ENCODE measurements at regions not wholly inside any gene's neighbourhood (a gene's known extent, or its start where the extent isn't known, plus 50 kb on each side); places are given as distances from the start of the nearest gene placed in this dataset.
"Not testable (repeated sequence)": the region's sequence is repeated elsewhere in the genome, so short reads cannot be mapped to it uniquely, and the experiment has no call there.

GRCh38 chr6:76856065-76856464 is 607.2 kb downstream of the HTR1B start:
- DNase-seq (ENCODE audit: low spot score), result no peak

GRCh38 chr6:76852776-76853175 is 610.5 kb downstream of the HTR1B start:
- no peak for DNase-seq (ENCODE audit: low spot score)

GRCh38 chr6:76849274-76849970 is 613.9 kb downstream of the HTR1B start:
- peak; percentile 68 for DNase-seq (ENCODE audit: low spot score)

DNA sequence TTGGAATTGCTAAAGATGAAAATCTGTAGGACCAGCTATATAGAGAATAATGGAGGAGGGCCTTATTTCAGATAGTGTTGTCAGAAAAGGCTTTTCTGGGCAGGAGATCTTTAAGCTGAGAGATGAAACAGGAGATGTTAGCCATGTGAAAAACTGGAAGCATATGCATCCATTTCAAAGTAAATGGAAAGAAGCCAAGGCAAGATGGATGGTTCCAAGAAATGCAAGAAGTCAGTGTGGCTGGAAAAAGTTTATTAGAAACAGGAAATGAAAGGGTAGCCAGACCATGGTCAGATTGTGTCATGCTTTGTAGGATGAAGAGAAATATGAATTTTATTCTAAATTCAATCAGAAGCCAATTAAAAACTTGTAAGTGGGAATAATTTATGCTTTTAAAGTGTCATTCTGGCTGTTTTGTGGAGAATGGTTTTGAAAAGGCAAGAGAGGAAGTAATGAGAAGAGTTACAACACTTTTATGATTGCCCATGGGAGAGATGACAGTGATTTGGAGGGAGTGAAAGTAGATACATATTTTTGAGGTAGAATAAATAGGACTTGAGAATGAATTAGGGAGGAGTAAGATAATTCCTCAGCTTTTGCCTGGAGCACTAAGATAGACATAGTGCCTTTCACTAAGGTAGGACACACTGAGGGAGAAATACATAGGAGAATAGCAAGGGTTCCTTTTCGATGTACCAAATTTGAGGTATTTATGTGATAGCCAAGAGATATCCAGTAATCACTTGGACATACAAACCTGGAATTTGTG is 620.1 kb downstream of the HTR1B start:
- DNase-seq (ENCODE audit: low spot score), result no peak

DNA sequence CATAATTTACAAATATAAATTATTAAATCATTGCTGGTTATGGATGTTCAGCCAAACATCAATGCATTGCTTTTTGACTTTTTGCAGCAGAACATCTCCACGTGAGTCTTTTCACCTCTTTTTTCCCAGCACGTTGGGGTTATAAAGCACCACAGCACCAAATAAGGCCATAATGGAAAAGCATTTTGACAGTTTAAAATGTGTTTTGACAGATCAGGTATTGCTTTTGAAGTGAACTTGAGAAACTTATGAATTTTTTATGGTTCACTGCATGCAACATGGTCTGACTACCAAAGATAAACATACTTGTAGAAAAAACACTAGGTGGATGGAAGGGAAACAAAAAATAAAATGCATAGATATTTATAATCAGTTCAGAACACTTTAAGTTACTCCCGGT is 622.4 kb downstream of the HTR1B start:
- no peak for DNase-seq (ENCODE audit: low spot score)

GRCh38 chr6:76840041-76840745 is 623.1 kb downstream of the HTR1B start:
- DNase-seq (ENCODE audit: low spot score), result no peak

- DNase-seq (ENCODE audit: low spot score), result no peak
Observed at GRCh38 chr6:76839505-76839904, 623.8 kb downstream of the HTR1B start.

DNA sequence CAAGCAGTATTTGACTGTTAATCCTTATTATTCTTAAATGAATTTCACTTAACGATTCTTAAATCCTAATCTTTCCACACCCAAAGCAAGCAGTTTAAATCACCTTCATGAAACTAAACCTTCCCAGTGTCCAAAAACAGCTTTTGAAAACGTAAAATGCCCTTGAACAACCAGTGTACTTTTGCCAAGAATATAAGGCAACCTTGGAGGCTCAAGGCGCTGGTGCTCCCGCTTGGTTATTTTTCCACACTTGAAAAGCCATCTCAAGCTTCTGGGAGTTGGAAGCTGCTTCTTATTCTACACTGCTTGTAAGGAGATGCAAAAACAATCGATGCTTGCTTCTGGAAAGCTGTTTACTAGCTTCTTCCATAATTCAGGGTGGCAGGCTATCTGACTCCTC is 625.7 kb downstream of the HTR1B start:
- no peak for DNase-seq (ENCODE audit: low spot score)

DNA sequence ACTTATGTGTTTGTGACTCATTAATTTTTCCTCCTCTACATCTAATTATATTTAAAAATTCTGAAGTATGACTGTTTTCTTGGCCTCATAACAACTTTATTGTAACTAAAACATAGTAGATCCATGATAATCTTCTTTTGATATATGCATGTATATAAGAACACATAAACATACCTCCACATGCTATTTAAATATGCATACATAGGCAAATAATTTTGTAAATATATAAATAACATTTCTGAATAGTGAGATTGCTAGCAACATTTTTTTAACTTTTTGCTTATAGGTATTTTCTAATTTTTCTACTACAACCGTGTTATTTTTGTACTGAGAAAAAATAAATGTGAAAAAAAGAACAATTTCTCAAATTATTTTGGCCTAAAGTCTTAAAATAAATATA is 627.6 kb downstream of the HTR1B start:
- DNase-seq (ENCODE audit: low spot score), result no peak

GRCh38 chr6:76835293-76835692 is 628.0 kb downstream of the HTR1B start:
- no peak for DNase-seq (ENCODE audit: low spot score)

DNA sequence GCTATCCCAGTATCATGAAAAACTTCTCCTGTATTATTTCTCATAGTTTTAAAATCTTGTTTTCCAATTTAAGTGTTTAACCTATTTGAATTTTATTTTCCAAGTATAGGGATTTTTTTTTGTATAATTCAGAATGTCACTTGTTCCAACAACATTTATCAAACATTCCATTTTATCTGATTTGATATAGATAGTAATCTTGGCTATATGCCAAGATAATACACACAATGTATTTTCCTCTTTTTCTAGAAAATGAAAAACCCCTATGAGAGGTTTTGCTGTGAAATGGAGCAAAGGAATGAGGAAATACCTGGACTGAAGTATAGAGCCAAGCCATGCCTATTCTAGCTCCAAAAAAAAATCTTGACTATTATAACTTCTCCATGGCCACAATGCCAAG is 628.9 kb downstream of the HTR1B start:
- DNase-seq (ENCODE audit: low spot score), result no peak

DNA sequence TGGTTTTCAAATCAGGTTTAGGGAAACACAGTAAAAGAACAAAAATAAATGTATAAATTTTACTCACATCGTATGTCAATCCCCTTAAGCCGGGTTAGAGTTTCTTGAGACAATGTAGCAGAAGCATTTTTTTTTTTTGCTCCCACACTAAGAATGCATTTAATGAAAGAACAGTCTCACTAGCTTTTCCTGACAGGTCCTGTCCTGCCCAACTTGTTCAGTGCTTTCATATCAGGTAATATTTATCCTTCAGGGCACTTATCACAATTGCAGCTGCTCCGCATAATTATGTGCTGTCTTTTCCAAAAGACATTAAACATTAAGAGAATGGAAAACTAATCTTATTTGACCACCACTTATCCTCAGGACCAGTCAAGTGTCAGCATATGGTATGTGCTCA is 632.0 kb downstream of the HTR1B start:
- no peak for DNase-seq (ENCODE audit: low spot score)

DNA sequence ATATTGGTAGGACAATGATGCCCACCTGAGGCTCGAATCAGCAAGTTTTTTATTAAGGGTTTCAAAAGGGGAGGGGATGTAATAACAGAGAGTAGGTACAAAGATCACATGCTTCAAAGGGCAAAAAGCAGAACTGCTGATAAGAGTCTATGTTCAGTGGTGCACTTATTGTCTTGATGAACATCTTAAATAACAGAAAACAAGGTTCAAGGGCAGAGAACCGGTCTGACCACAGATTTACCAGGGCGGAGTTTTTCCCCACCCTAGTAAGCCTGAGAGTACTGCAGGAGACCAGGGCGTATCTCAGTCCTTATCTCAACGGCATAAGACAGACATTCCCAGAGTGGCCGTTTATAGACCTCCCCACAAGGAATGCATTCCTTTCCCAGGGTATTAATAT is 639.7 kb downstream of the HTR1B start:
- DNase-seq (ENCODE audit: low spot score), result not testable (repeated sequence)

DNA sequence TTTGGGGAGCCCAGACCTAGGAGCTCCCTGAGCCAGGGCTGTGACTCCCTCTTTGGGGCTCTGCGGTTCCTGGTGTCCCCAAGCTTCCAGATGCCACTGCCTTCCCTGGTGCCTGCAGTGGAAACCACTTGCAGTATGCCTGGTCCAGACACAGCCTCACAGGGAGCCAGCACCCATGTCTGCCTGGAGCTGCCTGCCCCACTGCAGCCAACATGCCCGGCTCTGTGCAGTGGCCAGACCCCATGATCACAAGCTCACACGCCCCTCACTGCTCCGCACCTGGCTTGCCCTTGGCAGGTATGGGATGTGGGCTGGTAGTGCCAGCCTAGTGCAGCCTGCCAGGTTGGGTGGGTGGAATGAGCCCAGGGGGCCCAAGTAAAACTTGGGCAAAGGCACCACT is 644.8 kb downstream of the HTR1B start:
- DNase-seq (ENCODE audit: low spot score), result no peak

DNA sequence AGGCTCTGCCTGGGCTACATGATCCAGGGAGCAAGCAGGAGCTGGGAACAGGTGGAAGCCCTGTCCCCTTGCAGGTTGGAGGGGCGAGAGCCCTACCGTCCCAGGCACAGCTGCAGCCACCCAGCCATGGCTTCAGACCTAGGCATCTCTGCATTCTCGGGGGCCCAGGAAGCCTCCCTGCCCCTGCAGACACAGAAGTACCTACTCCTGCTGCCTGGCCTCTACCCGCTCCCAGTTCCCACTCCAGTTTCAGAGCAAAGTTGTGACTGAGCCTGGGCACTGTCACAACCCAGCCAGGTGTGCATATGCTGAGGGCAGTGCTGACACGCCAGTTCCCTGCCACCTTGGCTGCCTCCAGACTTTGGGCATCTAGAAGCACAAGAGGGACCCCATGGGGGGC is 645.9 kb downstream of the HTR1B start:
- DNase-seq (ENCODE audit: low spot score), result peak; percentile 83

- DNase-seq (ENCODE audit: low spot score), result no peak
Observed at GRCh38 chr6:76814496-76815458, 648.5 kb downstream of the HTR1B start.

DNA sequence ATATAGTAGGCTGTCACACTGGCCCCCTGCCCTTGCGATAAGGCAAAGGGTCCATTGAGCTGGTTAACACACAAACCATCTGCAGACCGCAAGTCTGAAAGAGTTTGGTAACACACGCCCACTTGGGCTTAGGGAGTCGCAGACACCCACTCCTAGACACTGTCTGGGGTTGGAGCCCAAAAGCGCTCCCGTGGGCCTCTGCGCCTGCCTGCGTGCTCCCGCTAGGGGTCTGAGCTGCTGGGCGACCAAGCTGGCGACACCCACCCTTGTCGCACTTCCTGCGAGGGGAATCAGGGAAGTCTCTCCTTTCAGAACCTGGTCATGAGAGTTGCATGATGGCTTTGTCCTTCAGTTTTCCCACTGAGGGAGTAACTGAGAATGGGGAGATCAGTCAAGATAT is 653.0 kb downstream of the HTR1B start:
- DNase-seq (ENCODE audit: low spot score), result no peak

DNA sequence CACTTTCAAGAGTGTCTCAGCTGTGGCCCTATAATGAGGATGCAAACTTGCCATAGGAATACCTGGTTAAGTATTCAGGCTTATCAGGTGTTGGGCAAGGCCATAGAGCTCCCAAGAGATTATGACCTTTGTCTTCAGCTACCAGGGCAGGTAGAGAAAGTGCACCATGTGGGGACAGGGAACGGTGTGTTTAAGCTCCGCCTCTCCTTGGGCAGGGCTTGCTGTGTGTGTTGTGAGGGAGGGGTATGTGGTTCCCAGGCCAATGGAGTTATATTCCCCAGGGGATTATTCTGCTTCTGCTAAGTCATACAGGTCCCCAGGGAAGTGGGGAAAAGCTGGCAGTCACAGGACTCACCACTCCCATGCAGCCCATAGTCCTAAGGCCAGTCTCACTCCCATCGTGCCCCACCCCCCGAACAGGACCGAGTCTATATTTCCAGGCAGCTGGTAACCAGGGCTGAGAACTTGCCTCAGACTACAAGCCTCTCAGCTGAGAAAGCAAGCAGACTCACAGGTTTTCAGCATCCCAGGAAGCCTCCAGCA is 660.2 kb downstream of the HTR1B start:
- no peak for DNase-seq (ENCODE audit: low spot score)

DNA sequence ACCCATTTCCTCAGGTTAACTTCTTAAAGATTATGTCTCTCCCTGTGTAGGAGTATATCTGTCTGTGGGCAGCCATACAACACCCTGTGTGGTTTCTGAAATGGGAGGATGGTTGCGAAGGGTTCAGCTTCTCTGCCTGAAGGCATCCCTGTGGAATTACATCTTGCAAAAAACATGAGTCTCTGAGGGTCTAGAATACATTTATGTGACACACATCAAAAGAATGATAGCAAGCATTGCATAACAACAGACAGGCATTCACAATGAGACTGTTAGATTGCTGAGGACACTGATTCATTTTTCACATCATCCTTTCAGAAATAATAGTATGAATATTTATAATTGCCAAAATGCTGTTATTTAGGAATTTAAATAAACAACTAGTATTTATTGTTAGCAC is 670.9 kb downstream of the HTR1B start:
- no peak for DNase-seq (ENCODE audit: low spot score)

DNA sequence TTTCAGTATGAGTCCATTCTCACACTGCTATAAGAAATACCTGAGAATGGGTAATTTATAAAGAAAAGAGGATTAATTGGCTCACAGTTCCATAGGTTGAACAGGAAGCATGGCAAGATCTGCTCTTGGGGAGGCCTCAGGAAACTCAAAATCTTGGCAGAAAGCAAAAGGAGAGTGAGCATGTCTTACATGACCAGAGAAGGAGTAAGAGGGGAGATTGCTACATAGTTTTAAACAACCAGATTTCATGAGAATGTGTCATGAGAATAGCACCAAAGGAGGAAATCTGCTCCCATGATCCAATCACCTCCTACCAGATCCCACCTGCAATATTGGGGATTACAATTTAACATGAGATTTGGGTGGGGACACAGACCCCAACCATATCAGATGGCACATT is 672.4 kb downstream of the HTR1B start:
- no peak for DNase-seq (ENCODE audit: low spot score)

Measured in mesenteric fat pad (tissue), 1 donor.